K562 (cell line): ENCODE measurements at regions not wholly inside any gene's neighbourhood (a gene's known extent, or its start where the extent isn't known, plus 50 kb on each side); places are given as distances from the start of the nearest gene placed in this dataset.

Experiments
- ATAC-seq: fragments of 200-7000 bp; cut with Tn5 transposase; 3 replicates; pipeline ENCODE4 v1.9.1; 2020; ENCODE audit warnings: moderate library complexity
- BruUV-seq: library from RNA; stranded (reverse); fragments of 400-500 nt; replicated peaks from 2 replicates; lab custom pipeline; 2021; lab: Mats Ljungman, UMichigan
- CTCF ChIA-PET: fragments of 300-600 bp; formaldehyde crosslinking; extraction: SDS; loops from one replicate; lab custom pipeline; 2021; ENCODE audit warnings: low intra/inter-chr PET ratio; lab: Yijun Ruan, JAX
- POLR2A ChIA-PET: fragments of 300-600, 350-650 bp; sonication (Branson Sonifier 250); formaldehyde crosslinking; extraction: SDS; loops from one replicate; lab custom pipeline; 2021; ENCODE audit warnings: antibody characterized with exemption, inconsistent platforms; lab: Yijun Ruan, JAX
- DNase-seq, 4 experiments: peaks; one replicate each; pipeline versions ENCODE4 v3.0.0 to v3.0.0-alpha.2; 2011 to 2018; ENCODE audit warnings: low spot score in 3 of 4, mixed read lengths in 3 of 4; ENCODE audit errors: extremely low read depth in 1 of 4
- FAIRE-seq: peaks from 2 replicates; lab custom pipeline; 2011; peaks lifted over from hg19 to GRCh38; lab: Jason Lieb, UNC
- H2AFZ ChIP-seq: 2 replicates; pipeline ENCODE4 v1.6.0; 2011; ENCODE audit warnings: low read depth, low read length, control low read depth, inconsistent platforms
- H3K27ac ChIP-seq: fragments of 200-600 bp; 3 replicates; pipeline ENCODE4 v1.8.0; 2011; ENCODE audit warnings: low read depth, mild to moderate bottlenecking, control low read depth, inconsistent platforms, low read length, moderate library complexity, mixed read lengths; ENCODE audit errors: extremely low read depth
- H3K27me3 ChIP-seq, 2 experiments: fragments of 300-600 bp in 1 of 2; 2 replicates in 1 of 2; 3 replicates in 1 of 2; pipeline versions ENCODE4 v1.6.0 to v1.8.0; 2011; ENCODE audit warnings: inconsistent platforms in 2 of 2, low read length in 2 of 2, mild to moderate bottlenecking in 1 of 2, mixed read lengths in 1 of 2, moderate library complexity in 1 of 2; ENCODE audit not compliant: control insufficient read depth in 2 of 2, insufficient read depth in 2 of 2
- H3K36me3 ChIP-seq: fragments of 300-600 bp; 3 replicates; pipeline ENCODE4 v1.8.0; 2011; ENCODE audit warnings: mild to moderate bottlenecking, low read length, inconsistent platforms; ENCODE audit not compliant: control insufficient read depth, insufficient read depth
- H3K4me1 ChIP-seq, 2 experiments: fragments of 200-600 bp in 1 of 2; replicated peaks in 1 of 2; 2 replicates in 1 of 2; 3 replicates in 1 of 2; pipeline versions ENCODE4 v1.5.1 to v1.8.0; 2011; ENCODE audit warnings: inconsistent platforms in 2 of 2, low read length in 2 of 2, mild to moderate bottlenecking in 1 of 2, mixed read lengths in 1 of 2, moderate library complexity in 1 of 2; ENCODE audit not compliant: control insufficient read depth in 2 of 2, insufficient read depth in 2 of 2
- H3K4me2 ChIP-seq: 2 replicates; pipeline ENCODE4 v1.6.1; 2011; ENCODE audit warnings: low read length, control low read depth, inconsistent platforms, mixed read lengths; ENCODE audit not compliant: insufficient read depth
- H3K4me3 ChIP-seq: fragments of 200-600 bp; sonication (generic), shearing (Covaris generic); 2 replicates; pipeline ENCODE4 v1.5.1; 2016; ENCODE audit warnings: control low read depth, inconsistent platforms
- H3K79me2 ChIP-seq: fragments of 200-600 bp; 3 replicates; pipeline ENCODE4 v1.8.0; 2011; ENCODE audit warnings: low read length, inconsistent platforms; ENCODE audit not compliant: control insufficient read depth, insufficient read depth
- H3K9ac ChIP-seq, 2 experiments: 2 replicates each; pipeline versions ENCODE4 v1.6.0 to v1.6.1; 2011; ENCODE audit warnings: low read depth in 2 of 2, low read length in 2 of 2, control low read depth in 1 of 2, inconsistent platforms in 1 of 2, mild to moderate bottlenecking in 1 of 2, mixed read lengths in 1 of 2; ENCODE audit not compliant: insufficient read depth in 1 of 2
- H3K9me1 ChIP-seq: one replicate; pipeline ENCODE4 v1.6.0; 2011; ENCODE audit warnings: inconsistent platforms, mild to moderate bottlenecking, low read length, moderate library complexity; ENCODE audit not compliant: control insufficient read depth, insufficient read depth
- H3K9me3 ChIP-seq: replicated peaks from 2 replicates; pipeline ENCODE4 v1.5.1; 2011; ENCODE audit warnings: low read depth, low read length, inconsistent platforms; ENCODE audit not compliant: control insufficient read depth, insufficient read depth
- H4K20me1 ChIP-seq: replicated peaks from 2 replicates; pipeline ENCODE4 v1.6.1; 2011; ENCODE audit warnings: low read length, inconsistent platforms, mixed read lengths; ENCODE audit not compliant: control insufficient read depth, insufficient read depth
- ATF7 ChIP-seq: fragments of 450-650 bp; IDR thresholded peaks from 2 replicates; pipeline ENCODE4 v1.7.1; 2014; ENCODE audit warnings: mild to moderate bottlenecking, moderate library complexity
- CREBBP ChIP-seq: IDR thresholded peaks from one replicate; pipeline ENCODE4 v1.6.1; 2012; ENCODE audit warnings: low read depth, mild to moderate bottlenecking, control low read depth, inconsistent platforms, low read length
- EP300 ChIP-seq: IDR thresholded peaks from 2 replicates; pipeline ENCODE4 v1.6.1; 2012; ENCODE audit warnings: low read length, improper control_type of control experiment
- HDAC3 ChIP-seq: fragments of 450-650 bp; IDR thresholded peaks from 2 replicates; pipeline ENCODE4 v1.6.1; 2018; ENCODE audit warnings: borderline replicate concordance, mild to moderate bottlenecking, moderate library complexity; ENCODE audit not compliant: partially characterized antibody
- HEY1 ChIP-seq: fragments of 250-450 bp; sonication (Bioruptor Pico); IDR thresholded peaks from 2 replicates; pipeline ENCODE4 v1.5.0; 2020; ENCODE audit warnings: mild to moderate bottlenecking, moderate library complexity, borderline replicate concordance
- KAT2B ChIP-seq: IDR thresholded peaks from one replicate; pipeline ENCODE4 v1.6.1; 2012; ENCODE audit warnings: low read depth, mild to moderate bottlenecking, control low read depth, inconsistent platforms, low read length, moderate library complexity
- NCOA2 ChIP-seq, 2 experiments: fragments of 450-650 bp; IDR thresholded peaks; 2 replicates each; pipeline ENCODE4 v1.6.1; 2018; ENCODE audit warnings: mild to moderate bottlenecking in 2 of 2, moderate library complexity in 1 of 2; ENCODE audit not compliant: partially characterized antibody in 2 of 2
- POLR3A ChIP-seq: IDR thresholded peaks from 2 replicates; pipeline ENCODE4 v1.6.1; 2011; ENCODE audit warnings: borderline replicate concordance, mild to moderate bottlenecking, moderate library complexity; ENCODE audit not compliant: insufficient read length, insufficient read depth; ENCODE audit errors: extremely low read depth
- SRF ChIP-seq, 2 experiments: fragments of 250-450, 450-650 bp in 1 of 2; sonication (Bioruptor Pico) in 1 of 2; sonication (generic) in 1 of 2; formaldehyde crosslinking; IDR thresholded peaks; 2 replicates each; pipeline versions ENCODE4 v1.5.0 to v1.5.1; 2020 to 2022; ENCODE audit warnings: mild to moderate bottlenecking in 1 of 2, missing genetic modification reagents in 1 of 2
- TAF9B ChIP-seq: fragments of 450-650 bp; IDR thresholded peaks from 2 replicates; pipeline ENCODE4 v1.6.1; 2018; ENCODE audit warnings: mild to moderate bottlenecking; ENCODE audit not compliant: partially characterized antibody
- TEAD2 ChIP-seq: fragments of 450-650 bp; IDR thresholded peaks from 2 replicates; pipeline ENCODE4 v1.6.1; 2016; ENCODE audit warnings: missing genetic modification characterization, control low read depth, missing compliant biosample characterization
- ZBTB1 ChIP-seq: sonication (generic); formaldehyde crosslinking; IDR thresholded peaks from 2 replicates; pipeline ENCODE4 v1.8.1; 2023; ENCODE audit warnings: missing genetic modification reagents, low read depth, mild to moderate bottlenecking, borderline replicate concordance
- ZNF134 ChIP-seq: fragments of 250-450 bp; sonication (Bioruptor Pico); conservative IDR thresholded peaks from 2 replicates; pipeline ENCODE4 v1.4.0; 2020
- ZNF174 ChIP-seq: fragments of 250-450 bp; sonication (Bioruptor Pico); IDR thresholded peaks from 2 replicates; pipeline ENCODE4 v1.4.0; 2020; ENCODE audit warnings: mild to moderate bottlenecking
- ZNF282 ChIP-seq: sonication (generic); formaldehyde crosslinking; IDR thresholded peaks from 2 replicates; pipeline ENCODE4 v1.8.1; 2023; ENCODE audit warnings: missing genetic modification reagents
- ZNF785 ChIP-seq: fragments of 250-450 bp; sonication (Bioruptor Pico); IDR thresholded peaks from 2 replicates; pipeline ENCODE4 v1.4.0; 2020; ENCODE audit warnings: mild to moderate bottlenecking
- WGBS: fragments of 100-300 bp; shearing (Covaris generic); methylation state at CpG from one replicate; pipeline ENCODE4 v1.1.6; 2016; ENCODE audit warnings: low coverage, mixed read lengths; ENCODE audit not compliant: insufficient coverage; ENCODE audit errors: missing lambda C conversion rate; 5-methylcytosine and 5-hydroxymethylcytosine counted together
- in situ Hi-C: fragments of 300-500 bp; cut with MboI; formaldehyde crosslinking; loops from 4 replicates; pipeline ENCODE4 v1.15.0; 2018; ENCODE audit warnings: inconsistent platforms, mixed read lengths
- intact Hi-C: fragments of 100-400 bp; cut with micrococcal nuclease; formaldehyde crosslinking; loops from 2 replicates; pipeline ENCODE4 v1.14.2; 2022

GRCh38 chr1:56196839-56197238 lies 382.5 kb downstream of the PLPP3 start:
- no TSS peak for BruUV-seq
- ATAC-seq, result no peak
- Histone ChIP-seq H3K4me1 (no peaks in the 10 kb centered on the region), H2AFZ (no peak overlapping the region), H3K27ac (no peak overlapping the region), H3K9ac (no peak overlapping the region), H3K79me2 (no peaks in the 10 kb centered on the region)
- intact Hi-C loops, result no loop called here
- in situ Hi-C loops, result no loop called here
- TF ChIP-seq POLR3A (no peak), ZNF785 (CRISPR knock-in tag) (no peak), CREBBP (no peak), ZNF174 (no peak), TEAD2 (tag) (no peak), ZNF134 (CRISPR knock-in tag) (no peak), HEY1 (no peak), SRF (CRISPR knock-in tag; IDR thresholded peaks at IDR 0.05) (no peak), ZBTB1 (no peak), TAF9B (no peak), HDAC3 (no peak), EP300 (no peak), KAT2B (no peak), NCOA2 (IDR thresholded peaks at IDR 0.05; ENCODE audit: partially characterized antibody in 2 of 2) (no peak), ZNF282 (CRISPR knock-in tag) (no peak), ATF7 (no peak)
- TF ChIP-seq, all 486 proteins: peak for 0
- no peaks in the 10 kb centered on the region for H3K36me3 ChIP-seq
- CTCF ChIA-PET, result no interaction called here
- WGBS, result 0% methylated on average over 2 of the region's 2 CpGs
- H3K9me1 ChIP-seq, result no peaks in the 10 kb centered on the region
- H3K4me3 ChIP-seq, result no peak overlapping the region
- H3K9me3 ChIP-seq, result no peaks in the 10 kb centered on the region
- POLR2A ChIA-PET, result no interaction called here
- H3K4me2 ChIP-seq, result no peak overlapping the region
- no peaks in the 10 kb centered on the region for H3K27me3 ChIP-seq
- no peak for DNase-seq
- FAIRE-seq, result no peak
- no peaks in the 10 kb centered on the region for H4K20me1 ChIP-seq
